Astrocyte (in vitro differentiated cells and primary cell): ENCODE measurements at regions not wholly inside any gene's neighbourhood (a gene's known extent, or its start where the extent isn't known, plus 50 kb on each side); places are given as distances from the start of the nearest gene placed in this dataset.

Source experiments
- EZH2 ChIP-seq: IDR thresholded peaks from 2 replicates; pipeline ENCODE4 v1.6.1; 2012; ENCODE audit warnings: mild to moderate bottlenecking, low read length, inconsistent platforms; ENCODE audit not compliant: insufficient read depth
- TF ChIP-seq, protein P1 (sequence below): IDR thresholded peaks from 2 replicates; pipeline ENCODE4 v1.5.1; 2011; ENCODE audit warnings: low read depth, mild to moderate bottlenecking, inconsistent platforms, low read length, moderate library complexity; ENCODE audit not compliant: insufficient read depth

DNA sequence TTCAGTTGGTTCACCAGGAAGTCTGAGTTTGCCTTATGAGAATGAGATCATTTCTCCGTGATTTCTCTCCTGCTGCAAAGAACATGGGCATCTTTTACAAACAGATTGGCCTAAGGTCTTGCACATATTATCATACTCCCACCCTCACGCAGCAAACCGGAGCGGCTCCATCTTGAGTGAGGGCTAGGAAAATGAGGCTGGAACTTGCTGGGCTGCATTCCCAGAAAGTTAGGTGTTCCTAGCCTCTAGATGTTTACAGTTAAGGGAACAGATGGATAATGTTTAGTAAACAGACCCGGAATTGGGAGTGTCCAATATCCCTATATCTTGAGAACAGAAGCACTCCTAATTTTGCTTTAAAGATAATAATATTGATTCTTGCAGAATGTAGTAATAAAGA lies 247.9 kb upstream of the VCX3A start:
- TF ChIP-seq EZH2 = no peak
- TF ChIP-seq, protein P1, sequence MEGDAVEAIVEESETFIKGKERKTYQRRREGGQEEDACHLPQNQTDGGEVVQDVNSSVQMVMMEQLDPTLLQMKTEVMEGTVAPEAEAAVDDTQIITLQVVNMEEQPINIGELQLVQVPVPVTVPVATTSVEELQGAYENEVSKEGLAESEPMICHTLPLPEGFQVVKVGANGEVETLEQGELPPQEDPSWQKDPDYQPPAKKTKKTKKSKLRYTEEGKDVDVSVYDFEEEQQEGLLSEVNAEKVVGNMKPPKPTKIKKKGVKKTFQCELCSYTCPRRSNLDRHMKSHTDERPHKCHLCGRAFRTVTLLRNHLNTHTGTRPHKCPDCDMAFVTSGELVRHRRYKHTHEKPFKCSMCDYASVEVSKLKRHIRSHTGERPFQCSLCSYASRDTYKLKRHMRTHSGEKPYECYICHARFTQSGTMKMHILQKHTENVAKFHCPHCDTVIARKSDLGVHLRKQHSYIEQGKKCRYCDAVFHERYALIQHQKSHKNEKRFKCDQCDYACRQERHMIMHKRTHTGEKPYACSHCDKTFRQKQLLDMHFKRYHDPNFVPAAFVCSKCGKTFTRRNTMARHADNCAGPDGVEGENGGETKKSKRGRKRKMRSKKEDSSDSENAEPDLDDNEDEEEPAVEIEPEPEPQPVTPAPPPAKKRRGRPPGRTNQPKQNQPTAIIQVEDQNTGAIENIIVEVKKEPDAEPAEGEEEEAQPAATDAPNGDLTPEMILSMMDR = no peak
